SU-DHL-6 (cell line): ENCODE measurements at regions not wholly inside any gene's neighbourhood (a gene's known extent, or its start where the extent isn't known, plus 50 kb on each side); places are given as distances from the start of the nearest gene placed in this dataset.

Experiments used
- H2AFZ ChIP-seq: fragments of 200-600 bp; sonication (generic); 2 replicates; pipeline ENCODE4 v1.6.1; 2014; ENCODE audit warnings: low read depth, mild to moderate bottlenecking, moderate library complexity, mixed read lengths, antibody characterized with exemption, low read length; ENCODE audit not compliant: severe bottlenecking
- H3F3A ChIP-seq: fragments of 200-600 bp; shearing (Covaris generic); 2 replicates; pipeline ENCODE4 v1.6.0; 2016; ENCODE audit warnings: antibody characterized with exemption, mild to moderate bottlenecking; ENCODE audit not compliant: insufficient read depth
- H3K27ac ChIP-seq: fragments of 200-600 bp; sonication (generic); 2 replicates; pipeline ENCODE4 v1.5.1; 2016; ENCODE audit warnings: low read depth, mild to moderate bottlenecking, low read length, moderate library complexity, mixed read lengths
- H3K27me3 ChIP-seq: fragments of 200-600 bp; sonication (generic), shearing (Covaris generic); 2 replicates; pipeline ENCODE4 v1.6.0; 2014; ENCODE audit warnings: mild to moderate bottlenecking, low read length
- H3K36me3 ChIP-seq: fragments of 200-600 bp; sonication (generic); 2 replicates; pipeline ENCODE4 v1.6.1; 2014; ENCODE audit warnings: mild to moderate bottlenecking, low read length, mixed read lengths
- H3K4me2 ChIP-seq: fragments of 300-600, 200-600 bp; shearing (Covaris generic), sonication (generic); 2 replicates; pipeline ENCODE4 v1.6.0; 2014; ENCODE audit warnings: low read length, low read depth, mild to moderate bottlenecking; ENCODE audit not compliant: poor library complexity, severe bottlenecking
- H3K4me3 ChIP-seq: fragments of 200-600 bp; sonication (generic); 2 replicates; pipeline ENCODE4 v1.5.1; 2014; ENCODE audit warnings: antibody characterized with exemption, low read length, mild to moderate bottlenecking, mixed read lengths; ENCODE audit not compliant: insufficient read depth, poor library complexity, severe bottlenecking
- H3K79me2 ChIP-seq: fragments of 200-600 bp; sonication (generic); 2 replicates; pipeline ENCODE4 v1.6.1; 2014; ENCODE audit warnings: mild to moderate bottlenecking, low read length, moderate library complexity; ENCODE audit not compliant: insufficient read depth
- H3K9ac ChIP-seq: fragments of 200-600 bp; sonication (generic); 2 replicates; pipeline ENCODE4 v1.7.0; 2014; ENCODE audit warnings: mild to moderate bottlenecking, low read length
- H3K9me2 ChIP-seq: fragments of 200-600 bp; sonication (generic); replicated peaks from 2 replicates; pipeline ENCODE4 v1.6.1; 2014; ENCODE audit warnings: low read length; ENCODE audit not compliant: insufficient read depth
- H3K9me3 ChIP-seq: fragments of 200-600 bp; sonication (generic); 2 replicates; pipeline ENCODE4 v1.6.1; 2014; ENCODE audit warnings: low read length, mixed read lengths; ENCODE audit not compliant: insufficient read depth
- H4K20me1 ChIP-seq: fragments of 200-600 bp; sonication (generic); 2 replicates; pipeline ENCODE4 v1.6.1; 2014; ENCODE audit warnings: low read depth, mild to moderate bottlenecking, antibody characterized with exemption, low read length, moderate library complexity, mixed read lengths
- EZH2phosphoT487 ChIP-seq: fragments of 200-600 bp; sonication (generic), shearing (Covaris generic); conservative IDR thresholded peaks from 2 replicates; pipeline ENCODE4 v1.6.1; 2018; ENCODE audit warnings: mild to moderate bottlenecking, antibody characterized with exemption, low read length, moderate library complexity, mixed read lengths
- TF ChIP-seq, protein P1 (sequence below): fragments of 200-600 bp; sonication (generic); IDR thresholded peaks from one replicate; pipeline ENCODE4 v1.5.1; 2017; ENCODE audit warnings: antibody characterized with exemption, mild to moderate bottlenecking, low read length, moderate library complexity; ENCODE audit not compliant: insufficient read depth, poor library complexity, severe bottlenecking

- no peak overlapping the region for H2AFZ ChIP-seq
- H3F3A ChIP-seq = no peaks in the 10 kb centered on the region
- H3K4me3 ChIP-seq = no peak overlapping the region
- H3K9me2 ChIP-seq = no peaks in the 10 kb centered on the region
- H3K36me3 ChIP-seq = no peaks in the 10 kb centered on the region
- no peaks in the 10 kb centered on the region for H3K9me3 ChIP-seq
- H3K9ac ChIP-seq = no peak overlapping the region
- H3K27ac ChIP-seq = no peak overlapping the region
- H3K27me3 ChIP-seq = no peaks in the 10 kb centered on the region
- TF ChIP-seq, protein P1, sequence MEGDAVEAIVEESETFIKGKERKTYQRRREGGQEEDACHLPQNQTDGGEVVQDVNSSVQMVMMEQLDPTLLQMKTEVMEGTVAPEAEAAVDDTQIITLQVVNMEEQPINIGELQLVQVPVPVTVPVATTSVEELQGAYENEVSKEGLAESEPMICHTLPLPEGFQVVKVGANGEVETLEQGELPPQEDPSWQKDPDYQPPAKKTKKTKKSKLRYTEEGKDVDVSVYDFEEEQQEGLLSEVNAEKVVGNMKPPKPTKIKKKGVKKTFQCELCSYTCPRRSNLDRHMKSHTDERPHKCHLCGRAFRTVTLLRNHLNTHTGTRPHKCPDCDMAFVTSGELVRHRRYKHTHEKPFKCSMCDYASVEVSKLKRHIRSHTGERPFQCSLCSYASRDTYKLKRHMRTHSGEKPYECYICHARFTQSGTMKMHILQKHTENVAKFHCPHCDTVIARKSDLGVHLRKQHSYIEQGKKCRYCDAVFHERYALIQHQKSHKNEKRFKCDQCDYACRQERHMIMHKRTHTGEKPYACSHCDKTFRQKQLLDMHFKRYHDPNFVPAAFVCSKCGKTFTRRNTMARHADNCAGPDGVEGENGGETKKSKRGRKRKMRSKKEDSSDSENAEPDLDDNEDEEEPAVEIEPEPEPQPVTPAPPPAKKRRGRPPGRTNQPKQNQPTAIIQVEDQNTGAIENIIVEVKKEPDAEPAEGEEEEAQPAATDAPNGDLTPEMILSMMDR = no peak
- TF ChIP-seq EZH2phosphoT487 = no peak
- no peaks in the 10 kb centered on the region for H3K79me2 ChIP-seq
- no peaks in the 10 kb centered on the region for H4K20me1 ChIP-seq
- no peak overlapping the region for H3K4me2 ChIP-seq
Observed at GRCh38 chr17:33936764-33937163, 318.3 kb upstream of the CCL2 start.

GRCh38 chr17:33939959-33940358, 315.1 kb upstream of the CCL2 start:
- TF ChIP-seq EZH2phosphoT487 = no peak
- TF ChIP-seq, protein P1 = no peak
- Histone ChIP-seq H3K79me2 (no peaks in the 10 kb centered on the region), H3F3A (no peaks in the 10 kb centered on the region)

DNA sequence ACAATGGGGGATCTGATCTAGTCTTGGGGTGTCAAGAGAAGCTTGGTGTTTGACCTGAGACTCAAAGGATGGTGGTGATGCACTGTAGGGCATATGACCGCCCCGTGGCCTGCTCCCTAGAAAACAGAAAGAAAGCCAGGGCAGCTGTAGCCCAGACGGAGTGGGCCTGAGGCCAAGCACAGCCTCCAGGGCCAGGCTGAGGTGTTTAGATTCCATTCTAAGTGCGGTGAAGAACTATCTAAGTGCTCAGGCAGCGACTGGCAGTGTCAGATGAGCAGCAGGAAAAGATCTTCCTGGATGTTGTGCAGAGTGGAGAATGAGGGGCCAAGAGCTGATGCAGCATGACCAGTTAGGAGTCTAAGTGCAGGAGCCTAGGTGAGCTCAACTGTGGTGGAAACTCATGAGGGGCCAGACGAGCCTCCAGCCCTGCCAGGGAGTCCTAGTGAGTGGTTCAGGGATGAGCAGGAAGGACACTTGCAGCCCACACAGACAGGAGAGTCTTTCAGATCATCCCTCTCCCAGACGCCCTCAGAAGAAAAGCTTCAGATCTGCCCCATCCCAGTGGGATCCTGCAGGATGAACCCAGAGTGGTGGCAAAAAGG, 314.2 kb upstream of the CCL2 start:
- H3K9ac ChIP-seq = no peak overlapping the region
- H3K27ac ChIP-seq = no peak overlapping the region
- no peaks in the 10 kb centered on the region for H3K27me3 ChIP-seq
- no peak overlapping the region for H3K4me3 ChIP-seq
- no peaks in the 10 kb centered on the region for H4K20me1 ChIP-seq
- no peak overlapping the region for H2AFZ ChIP-seq
- TF ChIP-seq EZH2phosphoT487 = no peak
- TF ChIP-seq, protein P1 = no peak
- H3K9me2 ChIP-seq = no peaks in the 10 kb centered on the region
- no peaks in the 10 kb centered on the region for H3K79me2 ChIP-seq
- H3K36me3 ChIP-seq = no peaks in the 10 kb centered on the region
- H3K4me2 ChIP-seq = no peak overlapping the region
- H3F3A ChIP-seq = no peaks in the 10 kb centered on the region
- H3K9me3 ChIP-seq = no peaks in the 10 kb centered on the region

More at GRCh38 chr17:33939959-33940358, 315.1 kb upstream of the CCL2 start:
- Histone ChIP-seq H4K20me1 (no peaks in the 10 kb centered on the region), H3K36me3 (no peaks in the 10 kb centered on the region), H3K27ac (no peak overlapping the region), H3K9ac (no peak overlapping the region), H3K9me3 (no peaks in the 10 kb centered on the region), H3K9me2 (no peaks in the 10 kb centered on the region), H3K27me3 (no peaks in the 10 kb centered on the region), H2AFZ (no peak overlapping the region), H3K4me3 (no peak overlapping the region), H3K4me2 (no peak overlapping the region)
